Fibroblast of villous mesenchyme (primary cell): ENCODE measurements at regions not wholly inside any gene's neighbourhood (a gene's known extent, or its start where the extent isn't known, plus 50 kb on each side); places are given as distances from the start of the nearest gene placed in this dataset.
A peak's percentile ranks its signal among the peaks of the same experiment; 100 is the strongest.

Experiments
- DNase-seq: peaks from one replicate; pipeline ENCODE4 v3.0.0-alpha.2; 2010; ENCODE audit warnings: low read depth
- H3K4me3 ChIP-seq: 2 replicates; pipeline ENCODE4 v1.5.1; 2011; ENCODE audit warnings: low read depth, mild to moderate bottlenecking, low read length
- CTCF ChIP-seq: IDR thresholded peaks from 2 replicates; pipeline ENCODE4 v1.5.1; 2012; ENCODE audit warnings: low read depth, mild to moderate bottlenecking, low read length; ENCODE audit not compliant: insufficient read depth

GRCh38 chr4:138841343-138841742, 174.2 kb upstream of the NOCT start:
- no peak for DNase-seq
- H3K4me3 ChIP-seq = no peak overlapping the region
- no peak for TF ChIP-seq CTCF

GRCh38 chr4:138838251-138838650, 177.3 kb upstream of the NOCT start:
- H3K4me3 ChIP-seq = no peak overlapping the region
- TF ChIP-seq CTCF = no peak

GRCh38 chr4:138835832-138836533, 179.6 kb upstream of the NOCT start:
- H3K4me3 ChIP-seq = no peak overlapping the region
- DNase-seq = peak; percentile 18
- no peak for TF ChIP-seq CTCF

More at GRCh38 chr4:138838251-138838650, 177.3 kb upstream of the NOCT start:
- no peak for DNase-seq

- no peak for TF ChIP-seq CTCF
- H3K4me3 ChIP-seq = no peak overlapping the region
- DNase-seq = no peak
Measured at GRCh38 chr4:138833974-138834373, 181.6 kb upstream of the NOCT start.

GRCh38 chr4:138832563-138832962, 183.0 kb upstream of the NOCT start:
- no peak for DNase-seq
- H3K4me3 ChIP-seq = no peak overlapping the region
- no peak for TF ChIP-seq CTCF

GRCh38 chr4:138831948-138832347, 183.6 kb upstream of the NOCT start:
- DNase-seq = no peak
- TF ChIP-seq CTCF = no peak
- H3K4me3 ChIP-seq = no peak overlapping the region

GRCh38 chr4:138828926-138829325, 186.7 kb upstream of the NOCT start:
- no peak for DNase-seq
- no peak overlapping the region for H3K4me3 ChIP-seq
- TF ChIP-seq CTCF = no peak
